ENCODE measurements at regions not wholly inside any gene's neighbourhood (a gene's known extent, or its start where the extent isn't known, plus 50 kb on each side); places are given as distances from the start of the nearest gene placed in this dataset.
A peak's percentile ranks its signal among the peaks of the same experiment; 100 is the strongest.

DNA sequence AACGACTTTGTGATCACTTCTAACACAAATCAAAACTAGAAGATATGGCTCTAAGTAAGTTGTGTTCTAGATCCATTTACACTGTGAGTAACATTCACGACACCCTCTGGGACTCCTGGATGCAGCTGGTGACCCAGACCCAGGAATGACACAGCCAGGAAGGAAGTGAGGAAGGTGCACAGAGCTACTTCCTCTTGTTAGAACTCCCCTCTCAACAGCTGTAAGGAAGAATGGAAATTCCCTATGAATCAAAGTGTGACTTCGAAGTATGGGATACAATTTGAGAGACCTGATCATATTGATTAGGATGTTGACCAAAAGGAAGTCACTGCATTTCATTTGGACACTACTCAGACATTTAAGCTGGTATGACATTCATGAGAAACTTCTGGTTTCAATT, 185.3 kb downstream of the NRIP1 start:
- TF ChIP-seq, protein P1, sequence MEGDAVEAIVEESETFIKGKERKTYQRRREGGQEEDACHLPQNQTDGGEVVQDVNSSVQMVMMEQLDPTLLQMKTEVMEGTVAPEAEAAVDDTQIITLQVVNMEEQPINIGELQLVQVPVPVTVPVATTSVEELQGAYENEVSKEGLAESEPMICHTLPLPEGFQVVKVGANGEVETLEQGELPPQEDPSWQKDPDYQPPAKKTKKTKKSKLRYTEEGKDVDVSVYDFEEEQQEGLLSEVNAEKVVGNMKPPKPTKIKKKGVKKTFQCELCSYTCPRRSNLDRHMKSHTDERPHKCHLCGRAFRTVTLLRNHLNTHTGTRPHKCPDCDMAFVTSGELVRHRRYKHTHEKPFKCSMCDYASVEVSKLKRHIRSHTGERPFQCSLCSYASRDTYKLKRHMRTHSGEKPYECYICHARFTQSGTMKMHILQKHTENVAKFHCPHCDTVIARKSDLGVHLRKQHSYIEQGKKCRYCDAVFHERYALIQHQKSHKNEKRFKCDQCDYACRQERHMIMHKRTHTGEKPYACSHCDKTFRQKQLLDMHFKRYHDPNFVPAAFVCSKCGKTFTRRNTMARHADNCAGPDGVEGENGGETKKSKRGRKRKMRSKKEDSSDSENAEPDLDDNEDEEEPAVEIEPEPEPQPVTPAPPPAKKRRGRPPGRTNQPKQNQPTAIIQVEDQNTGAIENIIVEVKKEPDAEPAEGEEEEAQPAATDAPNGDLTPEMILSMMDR (IDR thresholded peaks at IDR 0.05; ENCODE audit: insufficient read depth, low read depth, low read length), result no peak
- DNase-seq (ENCODE audit: low read depth), result no peak
- H3K4me3 ChIP-seq (ENCODE audit: low read depth, low read length), result no peak overlapping the region

DNA sequence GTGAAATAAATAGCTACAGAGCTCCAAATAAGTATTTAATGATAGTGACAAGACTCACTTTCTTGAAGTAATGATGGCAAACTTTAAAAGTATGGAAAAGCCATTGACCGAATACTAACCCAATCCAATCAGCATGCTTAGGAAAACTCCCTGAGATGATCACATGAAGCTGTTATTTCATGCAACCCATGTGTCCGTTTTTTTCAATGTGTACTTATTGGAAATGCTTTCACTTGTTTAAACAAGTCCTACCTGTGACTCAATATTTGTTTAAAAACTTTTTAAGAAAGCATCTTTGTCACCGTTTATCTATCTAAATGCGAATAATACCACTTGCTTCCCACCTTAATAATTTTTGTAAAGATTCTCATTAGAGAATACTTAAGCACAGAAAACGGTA, 185.8 kb downstream of the NRIP1 start:
- no peak for DNase-seq (ENCODE audit: low read depth)
- H3K4me3 ChIP-seq (ENCODE audit: low read depth, low read length), result no peak overlapping the region
- TF ChIP-seq, protein P1 (IDR thresholded peaks at IDR 0.05; ENCODE audit: insufficient read depth, low read depth, low read length), result no peak

GRCh38 chr21:14877581-14878228, 187.1 kb downstream of the NRIP1 start:
- H3K4me3 ChIP-seq (ENCODE audit: low read depth, low read length), result no peak overlapping the region
- TF ChIP-seq, protein P1 (IDR thresholded peaks at IDR 0.05; ENCODE audit: insufficient read depth, low read depth, low read length), result no peak
- peak; percentile 72 for DNase-seq (ENCODE audit: low read depth)

DNA sequence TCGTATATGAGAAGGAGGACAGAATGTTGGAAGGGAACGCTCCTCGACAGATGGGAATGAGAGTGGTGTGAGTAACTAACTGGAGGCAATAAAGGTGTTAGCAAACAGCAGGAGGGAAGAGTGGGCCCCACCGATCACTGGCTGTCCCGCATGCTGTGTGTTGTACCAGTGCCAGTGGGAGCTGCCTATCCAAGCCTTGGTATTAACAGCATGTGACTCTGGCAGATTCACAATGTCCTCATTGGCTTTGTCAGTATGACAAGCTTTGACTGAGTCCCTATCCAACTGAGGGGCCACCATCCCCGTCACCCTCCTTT, 188.3 kb downstream of the NRIP1 start:
- DNase-seq (ENCODE audit: low read depth), result no peak
- H3K4me3 ChIP-seq (ENCODE audit: low read depth, low read length), result no peak overlapping the region
- TF ChIP-seq, protein P1 (IDR thresholded peaks at IDR 0.05; ENCODE audit: insufficient read depth, low read depth, low read length), result no peak

DNA sequence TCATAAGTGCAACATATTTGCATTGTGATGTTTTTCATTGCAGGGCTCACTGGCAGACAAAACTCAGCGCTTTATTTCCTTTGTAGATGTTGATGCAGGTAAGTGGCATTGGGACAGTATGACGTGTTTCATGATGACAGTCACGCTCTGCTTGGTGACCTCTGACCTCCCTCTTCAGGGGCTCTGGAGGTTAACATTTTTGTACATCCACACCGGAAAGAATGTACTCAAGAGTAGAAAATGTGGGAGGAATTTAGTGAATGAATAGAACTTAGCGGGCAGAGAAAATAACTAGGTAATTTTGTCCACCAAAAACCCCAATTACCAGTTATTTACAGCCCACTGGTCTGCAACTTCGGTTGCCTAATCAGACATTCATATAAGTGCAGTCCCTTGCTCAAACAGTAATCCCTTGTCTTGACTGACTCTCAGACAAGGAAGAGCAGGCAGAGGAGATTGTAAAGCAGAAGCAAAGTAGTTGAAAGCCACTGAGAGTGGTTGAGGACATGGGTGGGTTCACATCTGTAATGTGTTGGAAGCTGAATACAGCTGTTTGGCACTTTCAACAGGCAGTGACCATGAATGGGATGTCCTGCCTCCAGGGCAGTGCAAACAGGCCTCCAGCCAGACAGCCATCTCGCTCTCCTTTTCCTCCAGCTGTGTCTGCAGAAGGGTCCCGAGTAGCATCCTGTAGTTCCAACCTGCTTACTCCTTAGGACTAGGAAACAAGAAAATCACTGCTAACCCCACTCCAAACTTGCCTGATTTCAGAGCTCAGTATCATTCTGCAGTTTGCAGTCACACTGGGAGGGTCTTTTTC, 188.9 kb downstream of the NRIP1 start:
- no peak overlapping the region for H3K4me3 ChIP-seq (ENCODE audit: low read depth, low read length)
- DNase-seq (ENCODE audit: low read depth), result peak; percentile 40
- TF ChIP-seq, protein P1 (IDR thresholded peaks at IDR 0.05; ENCODE audit: insufficient read depth, low read depth, low read length), result no peak

DNA sequence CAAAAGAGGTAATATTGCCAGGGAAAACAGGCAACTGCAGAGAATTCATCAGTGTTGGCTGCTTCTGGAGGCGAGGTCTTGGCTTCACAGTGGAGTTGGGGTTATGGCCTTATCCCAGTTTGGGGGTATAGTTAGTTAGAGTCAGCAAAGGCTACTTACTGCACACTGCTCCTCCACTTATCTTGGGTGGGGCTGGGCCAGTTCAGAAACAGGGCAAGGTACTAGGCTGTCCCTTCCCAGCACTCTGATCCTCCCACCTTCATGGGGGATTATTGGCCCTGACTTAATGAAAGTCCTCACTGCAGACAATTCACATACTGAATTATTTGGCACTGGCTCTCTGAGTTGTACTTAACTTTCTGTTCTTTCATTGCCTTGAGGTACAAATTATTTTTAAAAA, 189.6 kb downstream of the NRIP1 start:
- H3K4me3 ChIP-seq (ENCODE audit: low read depth, low read length), result no peak overlapping the region
- TF ChIP-seq, protein P1 (IDR thresholded peaks at IDR 0.05; ENCODE audit: insufficient read depth, low read depth, low read length), result no peak
- DNase-seq (ENCODE audit: low read depth), result no peak
